ENCODE measurements at regions not wholly inside any gene's neighbourhood (a gene's known extent, or its start where the extent isn't known, plus 50 kb on each side); places are given as distances from the start of the nearest gene placed in this dataset.
A peak's percentile ranks its signal among the peaks of the same experiment; 100 is the strongest.

DNA sequence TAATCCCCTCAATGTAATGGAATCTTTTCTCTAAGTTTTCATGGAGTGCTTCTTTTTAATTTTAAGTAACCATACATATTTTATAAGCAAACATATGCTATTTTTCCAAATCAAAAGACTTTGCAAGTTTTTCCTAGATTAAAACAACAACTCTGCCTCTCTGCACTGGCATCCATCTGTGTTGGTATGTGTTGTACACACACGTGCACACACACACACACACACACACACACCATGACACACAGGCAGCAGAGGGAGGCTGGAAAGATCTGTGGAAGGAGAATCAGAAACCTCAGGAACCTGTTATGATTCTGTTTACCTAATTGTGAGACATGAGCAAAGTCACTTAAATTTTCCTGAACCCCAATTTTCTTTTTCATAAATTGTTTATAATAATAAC lies 295.0 kb upstream of the PRDM1 start:
- no peaks in the 10 kb centered on the region for H4K20me1 ChIP-seq (ENCODE audit: low read depth)
- TF ChIP-seq EZH2phosphoT487 (IDR thresholded peaks at IDR 0.05) (no peak), CTCF (IDR thresholded peaks at IDR 0.05) (no peak), EZH2 (IDR thresholded peaks at IDR 0.05) (no peak)
- H3K36me3 ChIP-seq = no peaks in the 10 kb centered on the region
- Mint-ChIP-seq H3K27me3 (ENCODE audit: insufficient read depth, low read depth) (peaks cover 11% of the 10 kb centered on the region), H3K4me3 (no peak overlapping the region), H3K27ac (no peak overlapping the region), H3K36me3 (no peaks in the 10 kb centered on the region), H3K9me3 (no peaks in the 10 kb centered on the region), H3K4me1 (peaks cover 25% of the 10 kb centered on the region)
- no peak overlapping the region for H3K27ac ChIP-seq
- H3K27me3 ChIP-seq = no peaks in the 10 kb centered on the region
- no peaks in the 10 kb centered on the region for H3K9me3 ChIP-seq (ENCODE audit: low read depth)
- H3K9ac ChIP-seq = no peak overlapping the region
- no peaks in the 10 kb centered on the region for H3F3A ChIP-seq (ENCODE audit: low read depth)
- no peaks in the 10 kb centered on the region for H3K79me2 ChIP-seq (ENCODE audit: low read depth)
- no peak overlapping the region for H3K4me3 ChIP-seq
- no peak overlapping the region for H3K4me2 ChIP-seq
- H2AFZ ChIP-seq (replicated peaks) = no peak overlapping the region
- no peak for DNase-seq (ENCODE audit: low spot score)
- peaks cover 8% of the 10 kb centered on the region for H3K4me1 ChIP-seq

- Histone ChIP-seq H3F3A (ENCODE audit: low read depth) (no peaks in the 10 kb centered on the region), H3K4me2 (no peak overlapping the region)
Observed at GRCh38 chr6:105790635-105791034, 295.5 kb upstream of the PRDM1 start.

DNA sequence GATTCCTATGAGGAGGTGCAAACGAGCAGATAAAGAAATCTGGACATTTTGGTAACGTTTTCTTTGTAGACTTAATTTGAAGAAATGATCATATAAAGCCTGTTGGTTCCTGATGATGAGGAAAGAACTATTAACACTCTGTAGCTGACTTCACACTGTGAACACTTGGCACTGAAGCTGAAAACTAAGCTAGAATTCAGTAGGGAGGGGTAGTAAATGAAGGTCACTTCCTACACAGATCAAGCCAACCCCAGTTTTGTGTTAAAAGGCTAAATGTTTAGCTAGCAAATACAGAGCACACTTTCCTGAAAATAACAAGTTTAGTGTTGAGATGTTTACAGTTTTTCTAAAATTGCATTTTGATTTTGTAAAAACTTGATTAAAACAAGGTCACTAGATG lies 296.2 kb upstream of the PRDM1 start:
- no peaks in the 10 kb centered on the region for H3K27me3 ChIP-seq
- no peaks in the 10 kb centered on the region for H3K79me2 ChIP-seq (ENCODE audit: low read depth)
- H3K4me2 ChIP-seq = no peak overlapping the region
- no peaks in the 10 kb centered on the region for H4K20me1 ChIP-seq (ENCODE audit: low read depth)
- Mint-ChIP-seq H3K4me3 (no peak overlapping the region), H3K27ac (no peak overlapping the region), H3K27me3 (ENCODE audit: insufficient read depth, low read depth) (peaks cover 11% of the 10 kb centered on the region), H3K36me3 (no peaks in the 10 kb centered on the region), H3K9me3 (no peaks in the 10 kb centered on the region), H3K4me1 (peaks cover 24% of the 10 kb centered on the region)
- no peak overlapping the region for H2AFZ ChIP-seq (replicated peaks)
- H3K9me3 ChIP-seq (ENCODE audit: low read depth) = no peaks in the 10 kb centered on the region
- no peaks in the 10 kb centered on the region for H3F3A ChIP-seq (ENCODE audit: low read depth)
- H3K36me3 ChIP-seq = no peaks in the 10 kb centered on the region
- no peak overlapping the region for H3K4me3 ChIP-seq
- TF ChIP-seq CTCF (IDR thresholded peaks at IDR 0.05) = no peak
- TF ChIP-seq EZH2phosphoT487 (IDR thresholded peaks at IDR 0.05) = no peak
- TF ChIP-seq EZH2 (IDR thresholded peaks at IDR 0.05) = no peak
- no peak overlapping the region for H3K9ac ChIP-seq
- DNase-seq (ENCODE audit: low spot score) = no peak
- no peak overlapping the region for H3K27ac ChIP-seq
- peaks cover 8% of the 10 kb centered on the region for H3K4me1 ChIP-seq

More at GRCh38 chr6:105790635-105791034, 295.5 kb upstream of the PRDM1 start:
- no peak overlapping the region for H3K4me3 ChIP-seq
- no peaks in the 10 kb centered on the region for H3K9me3 Mint-ChIP-seq
- H3K9me3 ChIP-seq (ENCODE audit: low read depth) = no peaks in the 10 kb centered on the region
- no peaks in the 10 kb centered on the region for H3K36me3 ChIP-seq
- no peak overlapping the region for H3K9ac ChIP-seq
- H3K27ac ChIP-seq = no peak overlapping the region
- H3K27ac Mint-ChIP-seq = no peak overlapping the region
- no peak for DNase-seq (ENCODE audit: low spot score)
- H3K27me3 ChIP-seq = no peaks in the 10 kb centered on the region
- no peaks in the 10 kb centered on the region for H4K20me1 ChIP-seq (ENCODE audit: low read depth)
- TF ChIP-seq CTCF (IDR thresholded peaks at IDR 0.05) (peak; percentile 24), EZH2phosphoT487 (IDR thresholded peaks at IDR 0.05) (no peak), EZH2 (IDR thresholded peaks at IDR 0.05) (no peak)
- no peak overlapping the region for H3K4me3 Mint-ChIP-seq
- no peaks in the 10 kb centered on the region for H3K36me3 Mint-ChIP-seq
- peaks cover 11% of the 10 kb centered on the region for H3K27me3 Mint-ChIP-seq (ENCODE audit: insufficient read depth, low read depth)
- H3K4me1 Mint-ChIP-seq = peaks cover 25% of the 10 kb centered on the region
- H3K4me1 ChIP-seq = peaks cover 8% of the 10 kb centered on the region
- H2AFZ ChIP-seq (replicated peaks) = no peak overlapping the region
- H3K79me2 ChIP-seq (ENCODE audit: low read depth) = no peaks in the 10 kb centered on the region

Data from neural progenitor cell (in vitro differentiated cells).